DLD1 (cell line): ENCODE measurements at regions not wholly inside any gene's neighbourhood (a gene's known extent, or its start where the extent isn't known, plus 50 kb on each side); places are given as distances from the start of the nearest gene placed in this dataset.

Experiments used
- in situ Hi-C: cut with HindIII; loops from 2 replicates; pipeline ENCODE4 v1.10.0; 2017; ENCODE audit warnings: low sequenced_read_pairs

- in situ Hi-C loops, result no loop called here
These were observed 109.1 kb upstream of the MDFIC2 start for GRCh38 chr3:70421506-70421905.

- in situ Hi-C loops, result no loop called here
These were observed 96.6 kb upstream of the MDFIC2 start for GRCh38 chr3:70409018-70409417.

- in situ Hi-C loops, result no loop called here
These were observed 87.8 kb upstream of the MDFIC2 start for GRCh38 chr3:70400194-70400593.

- in situ Hi-C loops, result no loop called here
These were observed 81.6 kb upstream of the MDFIC2 start for GRCh38 chr3:70393881-70394612.

- in situ Hi-C loops, result no loop called here
These were observed 79.8 kb upstream of the MDFIC2 start for GRCh38 chr3:70392227-70392626.

GRCh38 chr3:70387889-70388288 lies 75.5 kb upstream of the MDFIC2 start:
- in situ Hi-C loops, result no loop called here

- in situ Hi-C loops, result no loop called here
These were observed 74.4 kb upstream of the MDFIC2 start for GRCh38 chr3:70386846-70387245.

GRCh38 chr3:70386043-70386442 lies 73.6 kb upstream of the MDFIC2 start:
- in situ Hi-C loops, result no loop called here

GRCh38 chr3:70383360-70383831 lies 71.0 kb upstream of the MDFIC2 start:
- in situ Hi-C loops, result no loop called here

GRCh38 chr3:70374179-70374578 lies 61.7 kb upstream of the MDFIC2 start:
- in situ Hi-C loops, result no loop called here
